Fibroblast of the aortic adventitia (primary cell): ENCODE measurements at regions not wholly inside any gene's neighbourhood (a gene's known extent, or its start where the extent isn't known, plus 50 kb on each side); places are given as distances from the start of the nearest gene placed in this dataset.

Experiments
- DNase-seq: peaks from one replicate; pipeline ENCODE4 v3.0.0-alpha.2; 2010; ENCODE audit warnings: low read depth
- H3K4me3 ChIP-seq: 2 replicates; pipeline ENCODE4 v1.5.1; 2011; ENCODE audit warnings: low read depth, mild to moderate bottlenecking, control low read depth, low read length, moderate library complexity
- CTCF ChIP-seq: IDR thresholded peaks from 2 replicates; pipeline ENCODE4 v1.5.1; 2011; ENCODE audit warnings: mild to moderate bottlenecking, low read length, control low read depth, inconsistent platforms; ENCODE audit not compliant: insufficient read depth

DNA sequence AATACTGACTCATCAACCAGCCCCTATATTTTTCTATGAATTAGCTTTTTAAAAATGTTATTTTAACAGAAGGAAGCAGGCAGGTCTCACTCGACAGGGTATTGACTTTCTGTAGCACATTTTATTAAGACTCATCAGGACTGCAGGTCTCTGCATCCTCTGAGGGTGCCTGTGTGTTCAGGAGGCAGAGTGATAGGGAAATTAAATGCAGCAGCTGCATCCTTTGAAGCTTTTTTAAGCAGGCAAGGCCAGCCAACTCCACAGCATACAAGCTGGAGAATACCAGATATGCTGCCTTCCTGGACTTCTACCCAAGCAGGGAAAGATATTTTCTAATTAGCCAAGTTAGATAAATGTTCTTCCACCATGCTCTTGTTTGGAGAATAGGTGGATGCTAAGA, 124.9 kb downstream of the WSCD1 start:
- no peak for DNase-seq
- no peak overlapping the region for H3K4me3 ChIP-seq
- no peak for TF ChIP-seq CTCF

- no peak for TF ChIP-seq CTCF
- H3K4me3 ChIP-seq = no peak overlapping the region
- no peak for DNase-seq
Observed at GRCh38 chr17:6191405-6192324, 121.5 kb downstream of the WSCD1 start.

DNA sequence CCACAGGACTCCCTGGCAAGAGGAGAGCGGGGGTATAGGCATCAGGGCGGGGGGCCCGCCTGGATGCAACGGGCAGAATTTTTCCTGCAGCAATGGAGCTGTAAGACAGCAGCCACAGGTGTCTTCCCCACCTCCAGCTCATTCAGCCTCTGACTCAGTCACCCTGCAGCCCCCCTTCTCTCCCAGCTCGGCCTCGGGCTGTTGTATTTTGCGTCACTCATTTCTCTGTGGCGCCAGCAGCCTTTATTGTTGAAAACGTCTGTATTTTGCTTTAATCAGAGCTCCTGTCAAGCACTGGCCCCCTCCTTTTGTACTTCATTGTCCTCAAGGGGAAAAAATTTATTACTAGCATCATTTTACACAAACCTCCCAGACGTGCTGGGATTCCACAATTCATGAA, 117.7 kb downstream of the WSCD1 start:
- DNase-seq = no peak
- TF ChIP-seq CTCF = no peak
- no peak overlapping the region for H3K4me3 ChIP-seq

DNA sequence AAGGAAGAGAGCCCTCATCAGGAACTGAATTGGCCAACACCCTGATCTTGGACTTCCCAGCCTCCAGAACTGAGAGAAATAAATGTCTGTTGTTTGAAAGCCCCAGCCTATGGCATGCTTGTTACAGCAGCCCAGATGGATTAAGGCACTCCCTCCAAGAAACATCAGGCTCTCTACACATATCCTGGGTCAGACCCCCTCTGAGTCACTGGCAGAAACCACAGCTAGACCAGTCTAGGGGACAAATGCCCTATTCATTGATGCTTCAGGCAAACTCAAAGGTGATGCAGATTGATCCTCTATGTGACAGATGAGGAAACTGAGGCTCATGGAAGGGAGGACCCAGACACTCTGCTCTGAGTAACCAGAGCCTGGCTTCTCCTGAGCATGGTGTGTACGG, 116.8 kb downstream of the WSCD1 start:
- DNase-seq = no peak
- TF ChIP-seq CTCF = no peak
- no peak overlapping the region for H3K4me3 ChIP-seq

GRCh38 chr17:6184508-6184907, 114.3 kb downstream of the WSCD1 start:
- DNase-seq = no peak
- no peak overlapping the region for H3K4me3 ChIP-seq
- TF ChIP-seq CTCF = no peak

- no peak for DNase-seq
- no peak for TF ChIP-seq CTCF
- H3K4me3 ChIP-seq = no peak overlapping the region
Observed at GRCh38 chr17:6179017-6179416, 108.8 kb downstream of the WSCD1 start.
